ENCODE measurements at regions not wholly inside any gene's neighbourhood (a gene's known extent, or its start where the extent isn't known, plus 50 kb on each side); places are given as distances from the start of the nearest gene placed in this dataset.

- no peak for TF ChIP-seq CTCF (IDR thresholded peaks at IDR 0.05)
Measured at GRCh38 chr7:155883491-155884224, 71.4 kb upstream of the SHH start.

DNA sequence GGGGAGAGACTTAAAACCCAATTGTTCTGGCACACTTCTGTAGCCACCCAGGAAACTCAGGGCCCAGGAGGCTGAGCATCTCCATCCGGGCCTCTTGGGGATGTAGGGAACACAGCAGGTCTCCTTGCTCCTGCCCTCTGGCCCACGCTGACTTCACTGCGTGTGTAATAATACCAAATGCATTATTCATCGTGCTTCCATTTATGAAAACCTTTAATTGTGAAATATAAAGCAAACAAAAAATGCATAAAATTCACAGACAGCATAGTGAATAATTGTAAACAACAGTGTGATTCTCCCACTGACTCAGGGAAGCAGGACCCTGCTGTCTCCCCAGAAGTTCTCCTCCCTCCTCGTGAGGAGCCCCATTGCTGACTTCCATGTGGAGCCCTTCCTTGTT, 70.3 kb upstream of the SHH start:
- no peak for TF ChIP-seq CTCF (IDR thresholded peaks at IDR 0.05)

GRCh38 chr7:155881471-155882350, 69.4 kb upstream of the SHH start:
- no peak for TF ChIP-seq CTCF (IDR thresholded peaks at IDR 0.05)

DNA sequence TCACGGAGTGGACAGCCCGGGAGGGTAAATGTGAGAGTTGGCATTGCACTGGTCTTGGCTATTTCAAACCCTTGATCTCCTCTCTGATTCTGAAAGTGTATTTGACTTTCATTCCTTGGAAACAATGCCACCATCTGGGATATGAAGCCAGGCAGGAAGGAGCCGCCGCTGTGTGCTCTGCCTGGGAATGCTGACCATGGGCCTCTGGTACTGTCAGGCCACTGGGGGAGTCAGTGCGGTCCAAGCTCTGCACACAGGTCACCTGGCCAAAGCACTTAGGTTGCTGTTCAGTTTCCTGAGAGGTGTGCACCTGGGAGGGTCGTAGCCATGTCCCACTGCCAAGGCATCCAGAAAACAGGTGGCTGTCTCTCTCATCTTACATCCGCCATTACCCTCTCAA, 68.5 kb upstream of the SHH start:
- TF ChIP-seq CTCF (IDR thresholded peaks at IDR 0.05) = no peak

DNA sequence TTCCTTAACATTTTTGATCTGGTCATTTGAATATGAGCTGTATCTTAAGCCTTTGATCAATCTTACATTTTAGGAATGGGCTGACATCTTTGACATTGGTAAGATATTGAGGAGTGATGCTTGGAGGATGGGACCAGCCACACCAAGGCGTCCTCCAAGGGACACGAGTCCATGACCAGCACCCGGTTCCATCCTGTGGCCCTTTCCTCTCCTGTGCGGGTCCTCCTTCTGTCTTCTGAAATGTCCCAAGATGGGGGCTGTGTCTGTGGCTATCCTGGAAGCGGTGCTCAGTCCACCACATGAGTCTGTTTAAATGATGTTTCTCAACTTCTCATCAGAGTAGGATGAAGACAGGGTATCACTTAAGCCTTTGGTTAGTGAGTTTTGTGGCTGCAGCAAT, 67.3 kb upstream of the SHH start:
- TF ChIP-seq CTCF (IDR thresholded peaks at IDR 0.05) = no peak

DNA sequence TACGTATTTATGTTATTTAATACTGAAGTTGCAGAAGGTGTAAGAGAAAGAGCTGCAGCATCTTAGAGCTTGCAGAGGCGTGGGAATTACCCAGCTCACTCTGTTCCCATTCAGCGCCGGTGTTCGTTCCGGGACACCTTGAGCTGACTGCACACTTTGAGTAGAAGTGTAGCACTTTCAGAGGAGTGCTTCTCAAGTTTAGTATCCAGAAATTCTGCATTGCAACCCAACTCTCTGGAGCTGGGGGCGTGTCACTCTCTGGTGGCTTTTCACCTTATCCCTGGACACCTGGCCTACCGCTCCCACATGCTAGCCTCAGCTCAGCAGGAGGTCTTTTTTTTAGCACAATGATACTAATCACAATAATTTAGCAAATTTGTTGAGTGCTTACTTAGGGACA, 66.4 kb upstream of the SHH start:
- no peak for TF ChIP-seq CTCF (IDR thresholded peaks at IDR 0.05)

GRCh38 chr7:155878250-155878649, 66.0 kb upstream of the SHH start:
- TF ChIP-seq CTCF (IDR thresholded peaks at IDR 0.05) = no peak
